A549 (cell line): ENCODE measurements at regions not wholly inside any gene's neighbourhood (a gene's known extent, or its start where the extent isn't known, plus 50 kb on each side); places are given as distances from the start of the nearest gene placed in this dataset.
"Not testable (repeated sequence)": the region's sequence is repeated elsewhere in the genome, so short reads cannot be mapped to it uniquely, and the experiment has no call there.

Source experiments
- CBX2 ChIP-seq: fragments of 200-600 bp; sonication (generic); IDR thresholded peaks from 2 replicates; pipeline ENCODE4 v1.6.1; 2016; ENCODE audit warnings: low read depth, mild to moderate bottlenecking, borderline replicate concordance
- CTCF ChIP-seq: fragments of >200 bp; sonication (Bioruptor Twin); formaldehyde crosslinking; IDR thresholded peaks from 3 replicates; pipeline ENCODE4 v1.5.1; 2016
- EHF ChIP-seq: fragments of 250-450 bp; sonication (Bioruptor Pico); IDR thresholded peaks from 2 replicates; pipeline ENCODE4 v1.5.0; 2020; ENCODE audit warnings: mild to moderate bottlenecking
- ELK1 ChIP-seq: fragments of 150-350 bp; IDR thresholded peaks from 2 replicates; pipeline ENCODE4 v1.6.1; 2014; ENCODE audit warnings: low read depth, mild to moderate bottlenecking, low read length
- EP300 ChIP-seq, 2 experiments: fragments of >200 bp; sonication (Bioruptor Twin); formaldehyde crosslinking; IDR thresholded peaks; 2 replicates in 1 of 2; 3 replicates in 1 of 2; pipeline ENCODE4 v1.6.1; 2016 to 2017
- HOXB13 ChIP-seq: fragments of 250-450 bp; sonication (Bioruptor Pico); IDR thresholded peaks from 2 replicates; pipeline ENCODE4 v1.5.0; 2020; ENCODE audit warnings: low read depth, mild to moderate bottlenecking, moderate library complexity
- JUN ChIP-seq, 2 experiments: fragments of >200 bp; sonication (Bioruptor Twin); formaldehyde crosslinking; IDR thresholded peaks; 2 replicates in 1 of 2; 3 replicates in 1 of 2; pipeline ENCODE4 v1.6.1; 2016 to 2017
- MAX ChIP-seq: IDR thresholded peaks from 2 replicates; pipeline ENCODE4 v1.6.1; 2012
- RCOR1 ChIP-seq: fragments of 150-350 bp; IDR thresholded peaks from 2 replicates; pipeline ENCODE4 v1.6.1; 2014; ENCODE audit warnings: antibody characterized with exemption, low read length, low read depth
- TF ChIP-seq, protein P1 (sequence below): fragments of 200-600 bp; sonication (generic); IDR thresholded peaks from 2 replicates; pipeline ENCODE4 v1.6.1; 2016; ENCODE audit warnings: antibody characterized with exemption, mild to moderate bottlenecking, moderate library complexity

GRCh38 chr7:65144557-65144956 is 138.1 kb upstream of the ERV3-1 start:
- not testable (repeated sequence) for TF ChIP-seq CTCF; ELK1; EP300 (IDR thresholded peaks at IDR 0.05); CBX2; EHF (CRISPR knock-in tag); HOXB13; JUN (IDR thresholded peaks at IDR 0.05); MAX; RCOR1
- TF ChIP-seq, protein P1, sequence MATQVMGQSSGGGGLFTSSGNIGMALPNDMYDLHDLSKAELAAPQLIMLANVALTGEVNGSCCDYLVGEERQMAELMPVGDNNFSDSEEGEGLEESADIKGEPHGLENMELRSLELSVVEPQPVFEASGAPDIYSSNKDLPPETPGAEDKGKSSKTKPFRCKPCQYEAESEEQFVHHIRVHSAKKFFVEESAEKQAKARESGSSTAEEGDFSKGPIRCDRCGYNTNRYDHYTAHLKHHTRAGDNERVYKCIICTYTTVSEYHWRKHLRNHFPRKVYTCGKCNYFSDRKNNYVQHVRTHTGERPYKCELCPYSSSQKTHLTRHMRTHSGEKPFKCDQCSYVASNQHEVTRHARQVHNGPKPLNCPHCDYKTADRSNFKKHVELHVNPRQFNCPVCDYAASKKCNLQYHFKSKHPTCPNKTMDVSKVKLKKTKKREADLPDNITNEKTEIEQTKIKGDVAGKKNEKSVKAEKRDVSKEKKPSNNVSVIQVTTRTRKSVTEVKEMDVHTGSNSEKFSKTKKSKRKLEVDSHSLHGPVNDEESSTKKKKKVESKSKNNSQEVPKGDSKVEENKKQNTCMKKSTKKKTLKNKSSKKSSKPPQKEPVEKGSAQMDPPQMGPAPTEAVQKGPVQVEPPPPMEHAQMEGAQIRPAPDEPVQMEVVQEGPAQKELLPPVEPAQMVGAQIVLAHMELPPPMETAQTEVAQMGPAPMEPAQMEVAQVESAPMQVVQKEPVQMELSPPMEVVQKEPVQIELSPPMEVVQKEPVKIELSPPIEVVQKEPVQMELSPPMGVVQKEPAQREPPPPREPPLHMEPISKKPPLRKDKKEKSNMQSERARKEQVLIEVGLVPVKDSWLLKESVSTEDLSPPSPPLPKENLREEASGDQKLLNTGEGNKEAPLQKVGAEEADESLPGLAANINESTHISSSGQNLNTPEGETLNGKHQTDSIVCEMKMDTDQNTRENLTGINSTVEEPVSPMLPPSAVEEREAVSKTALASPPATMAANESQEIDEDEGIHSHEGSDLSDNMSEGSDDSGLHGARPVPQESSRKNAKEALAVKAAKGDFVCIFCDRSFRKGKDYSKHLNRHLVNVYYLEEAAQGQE: not testable (repeated sequence)
